C4-2B (cell line): ENCODE measurements at regions not wholly inside any gene's neighbourhood (a gene's known extent, or its start where the extent isn't known, plus 50 kb on each side); places are given as distances from the start of the nearest gene placed in this dataset.

Experiments
- CTCF ChIP-seq: fragments of 450-650 bp; conservative IDR thresholded peaks from 2 replicates; pipeline ENCODE4 v1.5.1; 2017; ENCODE audit warnings: mild to moderate bottlenecking
- ZFX ChIP-seq: fragments of 450-650 bp; IDR thresholded peaks from 2 replicates; pipeline ENCODE4 v1.6.1; 2017

DNA sequence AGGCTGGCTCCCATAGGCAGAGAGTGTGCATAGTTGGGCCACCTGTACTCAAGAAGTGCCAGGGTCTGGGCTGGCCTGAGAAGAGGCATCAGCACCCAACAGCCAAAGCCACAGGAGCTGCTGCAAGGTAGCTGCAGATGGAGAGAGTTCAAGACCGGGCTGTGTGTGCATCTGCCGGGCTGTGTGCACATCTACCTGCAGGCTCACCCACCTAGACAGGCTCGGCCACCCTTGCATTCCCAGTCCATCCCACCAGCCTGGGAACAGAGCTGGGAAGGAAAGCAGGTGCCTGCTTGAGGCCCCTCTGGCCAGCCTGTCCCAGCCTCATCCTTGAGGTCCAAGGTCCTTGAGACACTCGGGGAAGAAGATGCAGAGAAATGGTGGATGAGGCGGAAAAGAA lies 194.4 kb upstream of the AJAP1 start:
- TF ChIP-seq CTCF (no peak), ZFX (no peak)
